ENCODE measurements at regions not wholly inside any gene's neighbourhood (a gene's known extent, or its start where the extent isn't known, plus 50 kb on each side); places are given as distances from the start of the nearest gene placed in this dataset.

DNA sequence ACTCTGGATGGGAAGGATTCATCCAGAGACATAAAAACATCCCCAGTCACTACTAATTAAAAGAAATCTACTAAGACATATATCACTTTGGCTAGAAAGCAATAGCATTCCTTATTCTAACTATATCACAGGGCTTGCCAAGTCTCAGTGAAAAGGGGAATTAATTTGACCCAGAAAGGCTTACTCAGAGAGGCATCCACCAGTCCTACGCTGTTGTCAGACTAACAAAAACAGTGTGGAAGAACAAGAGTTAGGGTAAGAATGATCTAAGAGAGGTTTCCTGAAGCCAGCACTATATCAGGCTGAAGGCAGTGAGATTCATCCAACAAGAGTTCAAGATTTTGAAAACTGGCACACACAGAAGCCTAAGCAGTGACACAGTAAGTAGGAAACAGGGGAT, 126.1 kb downstream of the GDAP2 start:
- DNase-seq (ENCODE audit: low spot score): no peak

DNA sequence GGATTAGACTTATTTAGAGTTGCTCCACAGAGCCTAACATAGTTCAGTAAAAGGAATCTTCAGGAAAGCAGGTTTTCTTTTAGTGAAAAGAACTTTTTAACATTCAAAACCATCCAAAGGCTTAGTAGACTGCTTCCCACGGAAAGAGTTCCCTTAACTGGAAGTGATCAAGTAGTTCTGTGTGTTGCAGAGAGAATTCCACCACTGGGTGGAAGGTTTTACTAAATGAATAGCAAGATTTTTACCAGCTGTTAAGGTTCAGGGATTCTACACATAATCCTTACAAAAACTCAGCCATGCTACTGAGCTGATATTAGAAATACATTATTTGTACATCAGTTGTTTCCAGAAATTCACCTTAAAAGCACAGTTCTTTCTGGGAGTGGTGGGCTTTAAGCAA, 119.7 kb downstream of the GDAP2 start:
- DNase-seq (ENCODE audit: low spot score): no peak

DNA sequence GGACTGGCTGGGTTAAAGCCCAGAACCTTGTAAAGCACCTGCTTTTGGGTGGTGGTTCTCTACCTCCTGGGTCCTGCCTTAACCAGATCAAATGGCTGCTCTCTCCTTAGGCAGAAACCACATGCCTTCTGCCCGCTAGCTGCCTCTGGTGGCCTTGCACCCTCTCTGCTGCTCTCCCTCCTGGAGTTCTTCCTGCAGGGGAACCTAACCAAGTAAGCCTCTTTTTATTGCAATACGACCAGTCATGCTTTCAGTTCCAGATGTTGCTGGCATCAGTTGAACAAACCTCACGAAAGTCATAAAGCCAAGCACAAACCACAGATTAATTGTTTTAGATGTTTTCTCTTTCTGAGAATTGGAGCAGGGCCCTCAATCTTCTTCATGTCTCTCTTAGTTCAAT, 118.9 kb downstream of the GDAP2 start:
- DNase-seq (ENCODE audit: low spot score): no peak

DNA sequence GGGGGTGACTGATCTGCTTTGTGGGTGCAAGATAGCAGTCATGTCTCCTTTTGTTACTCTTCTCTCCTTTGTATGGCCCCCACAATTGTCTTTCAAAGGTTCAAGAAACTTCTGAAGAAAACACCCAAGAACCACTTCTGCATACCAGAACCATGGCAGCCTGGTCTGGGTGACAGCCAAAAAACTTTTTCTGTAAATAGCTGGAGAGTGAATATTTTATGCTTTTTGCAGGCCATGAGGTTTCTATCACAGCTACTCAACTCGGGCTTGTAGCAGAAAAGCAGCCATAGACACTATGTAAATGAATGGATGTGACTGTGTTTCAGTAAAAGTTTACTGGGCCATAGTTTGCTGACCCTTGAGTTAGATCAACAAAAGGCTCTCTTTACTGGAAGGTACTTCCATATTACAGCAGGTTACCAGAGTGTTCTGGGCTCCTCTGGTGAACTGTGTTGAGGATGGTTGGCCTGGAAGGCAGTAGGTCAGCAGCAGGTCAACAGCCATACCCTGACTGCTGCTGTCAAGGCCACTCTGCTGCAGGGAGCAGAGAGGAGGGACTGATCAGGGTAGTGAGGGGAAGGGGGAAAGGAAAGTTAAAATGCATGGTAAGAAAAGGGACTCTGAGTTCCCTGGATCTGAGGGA, 116.4 kb downstream of the GDAP2 start:
- DNase-seq (ENCODE audit: low spot score): no peak

All from iPS-NIHi11 (cell line).